Inferior parietal cortex (tissue), 1 donor: ENCODE measurements at regions not wholly inside any gene's neighbourhood (a gene's known extent, or its start where the extent isn't known, plus 50 kb on each side); places are given as distances from the start of the nearest gene placed in this dataset.
"Not testable (repeated sequence)": the region's sequence is repeated elsewhere in the genome, so short reads cannot be mapped to it uniquely, and the experiment has no call there.

Experiments
- DNase-seq: peaks from one replicate; pipeline ENCODE4 v3.0.0-alpha.2; 2016; ENCODE audit errors: extremely low spot score

DNA sequence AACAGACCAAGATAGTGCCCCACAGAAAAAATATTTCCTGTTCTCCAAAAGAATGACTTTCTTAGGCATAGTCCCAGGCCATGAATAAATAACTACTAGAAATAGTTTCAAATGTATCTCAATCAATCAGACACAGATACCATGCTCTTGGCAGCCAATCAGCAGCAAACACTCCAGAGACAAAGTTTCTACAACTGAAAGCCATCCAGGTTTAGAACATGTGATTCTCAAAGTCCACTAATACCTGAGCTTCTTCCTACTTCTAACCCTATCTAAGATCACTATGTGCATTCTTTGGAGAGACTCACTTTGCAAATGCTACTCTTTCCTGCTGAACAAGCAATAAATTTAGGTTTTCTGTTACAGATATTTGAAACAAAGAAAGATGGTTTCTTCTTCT lies 425.8 kb upstream of the GRIN3A start:
- DNase-seq, result no peak

DNA sequence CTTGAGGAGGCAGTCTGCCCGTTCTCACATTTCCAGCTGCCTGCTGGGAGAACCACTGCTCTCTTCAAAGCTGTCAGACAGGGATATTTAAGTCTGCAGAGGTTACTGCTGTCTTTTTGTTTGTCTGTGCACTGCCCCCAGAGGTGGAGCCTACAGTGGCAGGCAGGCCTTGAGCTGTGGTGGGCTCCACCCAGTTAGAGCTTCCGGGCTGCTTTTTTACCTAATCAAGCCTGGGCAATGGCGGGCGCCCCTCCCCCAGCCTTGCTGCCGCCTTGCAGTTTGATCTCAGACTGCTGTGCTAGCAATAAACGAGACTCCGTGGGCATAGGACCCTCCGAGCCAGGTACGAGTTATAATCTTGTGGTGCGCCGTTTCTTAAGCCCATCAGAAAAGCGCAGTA lies 414.6 kb upstream of the GRIN3A start:
- not testable (repeated sequence) for DNase-seq

DNA sequence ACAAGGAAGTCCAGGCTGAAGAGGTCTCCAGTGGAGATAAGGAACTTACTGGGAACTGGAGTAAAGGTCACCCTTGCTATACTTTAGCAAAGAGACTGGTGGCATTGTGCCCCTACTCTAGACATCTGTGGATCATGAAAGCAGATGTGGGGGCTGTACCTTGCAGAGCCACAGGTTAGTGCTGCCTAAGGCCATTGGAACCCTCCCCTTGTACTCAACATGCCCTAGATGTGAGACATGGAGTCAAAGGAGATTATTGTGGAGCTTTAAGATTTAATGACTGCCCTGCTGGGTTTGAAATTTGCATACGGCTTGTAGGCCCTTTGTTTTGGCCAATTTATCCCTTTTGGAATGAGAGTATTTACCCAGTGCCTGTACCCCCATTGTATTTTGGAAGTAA lies 397.3 kb upstream of the GRIN3A start:
- DNase-seq, result no peak

DNA sequence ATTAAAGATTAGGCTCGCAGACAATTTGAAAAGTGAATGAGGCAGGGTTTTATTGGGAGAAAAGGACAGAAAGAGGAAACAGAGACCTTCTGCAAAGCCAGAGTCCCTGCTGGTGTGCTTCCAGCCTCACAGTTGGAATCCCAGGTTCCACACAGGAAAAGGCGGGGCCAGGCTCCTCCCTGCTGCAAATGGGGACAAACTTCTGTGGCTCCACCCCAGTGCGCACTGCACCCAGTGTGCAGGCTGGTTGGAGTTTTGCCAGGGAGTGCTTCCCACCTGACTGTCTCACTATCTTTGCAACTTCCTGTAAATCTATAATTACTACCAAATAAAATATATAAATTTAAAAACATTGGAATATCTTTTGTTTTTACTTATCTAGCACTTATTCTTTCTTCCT lies 386.0 kb upstream of the GRIN3A start:
- DNase-seq, result no peak

DNA sequence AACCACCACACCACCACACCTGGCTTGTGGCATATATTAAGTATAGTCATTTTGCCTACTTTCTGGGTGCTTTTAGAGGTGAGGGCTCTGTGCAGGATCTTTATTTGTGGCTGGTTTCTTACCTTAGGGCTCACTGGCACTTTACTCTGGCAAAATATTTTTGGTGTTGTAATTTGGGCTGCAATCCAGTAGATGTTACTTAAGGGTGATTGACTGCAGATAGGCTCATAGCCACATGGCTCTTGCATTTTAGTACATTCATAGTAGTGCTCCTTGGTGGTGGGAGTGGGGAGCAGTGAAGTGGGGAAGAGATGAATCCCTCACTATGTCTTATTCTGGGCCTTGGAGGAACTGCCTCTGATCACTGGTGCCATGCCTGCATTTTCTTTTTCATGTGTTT lies 376.1 kb upstream of the GRIN3A start:
- no peak for DNase-seq

GRCh38 chr9:102113191-102113590 lies 374.7 kb upstream of the GRIN3A start:
- DNase-seq, result no peak

GRCh38 chr9:102106439-102106838 lies 368.0 kb upstream of the GRIN3A start:
- no peak for DNase-seq

GRCh38 chr9:102101723-102102122 lies 363.3 kb upstream of the GRIN3A start:
- no peak for DNase-seq

DNA sequence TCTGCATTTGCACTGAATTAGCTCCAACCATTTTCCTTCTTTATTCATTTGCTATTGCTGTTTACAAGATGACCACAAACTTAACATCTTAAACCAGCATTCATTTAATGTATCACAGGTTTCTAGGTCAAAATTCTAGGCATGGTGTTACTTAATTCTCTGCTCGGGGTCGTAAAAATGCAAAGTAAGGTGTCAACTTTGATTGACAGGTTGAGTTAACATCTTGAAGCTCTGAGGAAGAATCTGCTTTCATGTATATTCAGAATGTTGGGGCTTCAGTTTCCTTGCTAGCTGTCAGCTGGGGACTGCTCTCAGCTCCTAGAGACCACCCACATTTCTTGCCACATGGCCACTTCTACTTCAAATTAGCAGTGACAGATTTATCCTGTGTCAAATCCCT lies 348.7 kb upstream of the GRIN3A start:
- DNase-seq, result no peak

DNA sequence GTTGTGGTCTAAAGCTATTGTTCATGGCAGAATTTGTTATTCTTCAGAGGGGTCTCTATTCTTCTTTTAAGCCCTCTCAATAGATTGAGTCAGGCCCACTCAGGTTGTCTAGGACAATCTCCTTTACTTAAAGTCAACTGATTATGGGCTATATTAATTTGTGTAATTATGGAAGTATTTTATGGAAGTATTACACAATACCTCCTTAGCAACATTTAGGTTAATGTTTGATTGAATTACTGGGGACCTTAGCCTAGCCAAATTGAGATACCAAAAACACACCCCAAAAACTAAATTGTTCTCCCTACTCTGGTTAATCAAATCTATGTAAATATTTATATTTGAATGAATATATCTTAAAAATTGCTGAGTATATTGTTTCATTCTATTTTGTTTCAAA lies 347.1 kb upstream of the GRIN3A start:
- DNase-seq, result no peak

DNA sequence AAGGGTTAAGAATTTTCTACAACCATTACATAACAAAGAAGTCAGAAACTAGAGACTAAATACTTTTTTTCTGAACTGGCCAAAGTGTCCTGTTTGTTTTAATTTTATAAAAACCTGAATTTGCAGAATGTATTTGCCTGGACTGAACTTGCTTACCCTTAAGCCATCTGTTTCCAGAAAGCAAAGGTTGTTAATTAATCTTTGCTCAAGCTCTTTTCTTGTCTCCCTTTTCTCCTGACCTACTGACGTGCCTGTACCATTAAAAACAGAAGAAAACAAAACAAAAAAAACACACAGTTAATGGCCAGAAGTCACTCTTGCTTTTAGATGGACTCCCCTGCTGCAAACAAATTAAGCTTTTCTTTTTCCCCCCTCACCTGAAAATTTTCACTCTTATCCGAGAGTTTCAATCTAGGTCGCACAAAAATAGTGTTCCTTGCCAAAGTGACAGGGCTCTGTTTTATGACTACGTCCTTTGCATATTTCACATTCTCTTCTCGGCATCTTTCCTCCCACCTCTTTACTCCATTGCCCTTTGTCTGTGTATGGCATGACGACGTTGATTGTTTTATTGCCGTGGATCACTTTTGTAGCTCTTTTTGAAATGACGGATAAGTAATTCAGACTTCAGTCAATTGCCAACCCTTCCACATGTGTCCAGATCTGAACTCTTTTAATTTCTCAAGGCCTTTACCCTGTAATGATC lies 333.8 kb upstream of the GRIN3A start:
- no peak for DNase-seq

DNA sequence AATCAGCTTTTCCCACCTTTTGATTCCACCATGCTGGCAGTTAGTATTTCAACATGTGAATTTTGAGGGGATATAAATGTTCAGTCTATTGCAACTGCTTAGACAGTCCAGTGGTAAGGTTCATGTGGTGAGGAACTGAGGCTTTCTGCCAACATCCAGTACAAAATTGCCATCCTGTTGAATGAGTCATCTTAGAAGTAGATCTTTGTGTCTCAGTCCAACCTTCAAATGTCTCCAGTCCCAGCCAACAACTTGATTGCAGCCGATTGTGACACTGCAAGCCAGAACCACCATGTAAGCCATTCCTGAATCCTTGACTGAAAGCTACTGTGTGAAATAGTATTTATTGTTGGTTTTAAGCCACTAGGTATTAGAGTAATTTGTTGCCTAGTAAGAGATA lies 331.5 kb upstream of the GRIN3A start:
- no peak for DNase-seq

DNA sequence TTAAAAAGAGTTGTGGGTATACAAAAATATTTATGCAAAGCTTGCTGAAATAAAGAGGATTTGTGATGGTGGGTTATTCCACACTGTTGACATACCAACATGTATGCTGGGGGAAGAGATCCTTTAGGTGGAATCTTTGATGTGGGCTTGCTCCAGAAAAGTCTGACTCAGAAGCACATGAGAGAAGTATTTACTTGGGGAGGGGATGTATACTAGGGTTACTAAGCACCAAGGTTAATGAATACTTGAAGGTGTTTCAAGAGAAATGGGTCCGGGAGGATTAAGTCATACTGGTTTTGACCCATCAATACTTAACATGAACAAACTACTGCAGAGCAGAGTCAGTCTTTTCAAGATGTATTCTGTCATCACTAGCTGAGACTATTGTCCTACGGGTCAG lies 316.4 kb upstream of the GRIN3A start:
- no peak for DNase-seq

GRCh38 chr9:102049586-102050246 lies 311.3 kb upstream of the GRIN3A start:
- no peak for DNase-seq

DNA sequence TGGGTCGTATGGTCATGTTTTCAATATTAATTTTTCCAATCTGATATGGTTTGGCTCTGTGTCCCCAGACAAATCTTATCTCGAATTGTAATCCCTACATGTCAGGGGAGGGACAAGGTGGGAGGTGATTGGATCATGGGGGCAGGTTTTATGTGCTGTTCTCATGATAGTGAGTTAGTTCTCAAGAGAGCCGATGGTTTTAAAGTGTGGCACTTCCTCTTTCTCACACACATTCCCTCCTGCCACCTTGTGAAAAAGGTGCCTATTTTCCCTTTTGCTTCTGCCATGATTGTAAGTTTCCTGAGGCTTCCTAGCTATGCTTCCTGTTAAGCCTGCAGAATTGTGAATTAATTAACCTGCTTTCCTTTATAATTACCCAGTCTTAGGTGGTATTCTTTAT lies 309.1 kb upstream of the GRIN3A start:
- no peak for DNase-seq

DNA sequence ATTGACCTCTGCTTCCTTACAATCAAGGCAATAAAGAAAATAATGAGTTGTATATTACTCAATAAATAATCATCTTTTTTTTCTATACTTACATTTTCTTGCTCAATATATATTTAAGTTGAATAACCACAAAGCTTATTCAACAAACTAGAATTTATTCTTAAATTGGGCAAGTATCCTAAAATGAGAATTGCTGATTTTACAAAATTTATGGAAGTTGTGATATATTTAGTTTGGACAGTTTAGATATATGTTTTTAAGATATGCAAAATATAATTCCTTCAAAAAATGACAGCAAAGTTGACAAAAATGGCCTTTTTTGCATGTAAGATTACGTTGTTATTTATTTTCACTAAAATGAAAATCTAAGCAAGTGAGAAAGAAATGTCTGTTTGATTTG lies 305.7 kb upstream of the GRIN3A start:
- no peak for DNase-seq

- no peak for DNase-seq
Measured at GRCh38 chr9:102038006-102038405, 299.6 kb upstream of the GRIN3A start.

DNA sequence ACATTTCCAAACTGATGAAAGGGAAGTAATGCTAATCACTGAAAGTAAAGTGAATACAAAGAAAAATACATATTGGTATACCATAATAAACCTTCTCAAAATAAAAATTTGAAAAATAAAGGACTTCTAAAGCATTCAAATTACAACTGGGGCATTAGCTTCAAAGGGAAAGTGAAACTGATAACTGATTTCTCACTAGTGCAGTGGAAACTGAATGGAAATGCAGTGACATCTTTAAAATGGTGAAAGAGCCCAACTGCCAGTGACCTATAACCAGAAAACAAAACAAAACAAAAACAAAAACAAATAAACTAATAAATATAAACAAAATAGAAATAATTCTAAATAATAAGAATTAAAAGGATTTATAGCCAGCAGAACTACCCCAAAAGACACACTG lies 297.5 kb upstream of the GRIN3A start:
- no peak for DNase-seq

- DNase-seq, result no peak
Measured at GRCh38 chr9:102032614-102033013, 294.2 kb upstream of the GRIN3A start.

DNA sequence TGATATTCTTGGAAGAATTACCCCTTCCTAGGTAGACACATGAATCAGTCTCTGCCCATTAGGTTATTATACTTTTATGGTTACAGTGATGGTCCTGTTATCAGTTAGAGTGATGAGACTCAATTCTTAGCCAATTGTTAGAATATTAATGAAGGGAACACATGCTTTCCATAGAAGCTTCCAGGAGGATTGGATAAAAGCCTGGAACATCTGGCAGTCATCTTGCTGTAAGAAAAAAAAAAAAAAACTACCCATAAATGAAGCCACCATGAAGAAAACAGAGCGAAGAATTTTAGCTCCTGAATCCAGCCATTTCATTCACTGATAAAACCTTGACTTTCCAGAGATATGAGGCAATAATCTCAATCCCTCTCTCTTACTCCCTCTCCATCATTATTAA lies 262.5 kb upstream of the GRIN3A start:
- no peak for DNase-seq

GRCh38 chr9:101999441-101999840 lies 261.0 kb upstream of the GRIN3A start:
- no peak for DNase-seq

DNA sequence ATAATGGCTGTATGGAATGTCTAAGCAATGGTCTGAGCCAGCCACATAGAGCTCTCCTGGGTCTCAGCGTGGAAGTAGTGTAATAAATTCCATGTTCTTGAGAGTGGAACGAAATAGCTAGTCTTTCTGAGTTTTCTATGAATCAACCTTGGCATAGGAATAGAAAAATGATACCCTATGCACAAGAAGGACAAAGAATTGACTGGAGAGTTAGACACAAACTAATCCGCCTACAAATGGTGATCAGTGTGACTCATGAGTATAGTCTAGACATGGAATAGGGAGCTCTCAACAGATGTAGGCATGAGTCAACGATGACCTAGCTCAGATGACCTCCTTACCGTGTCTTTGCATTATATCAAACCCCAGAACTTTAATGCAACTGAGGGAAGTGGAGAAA lies 256.8 kb upstream of the GRIN3A start:
- no peak for DNase-seq

GRCh38 chr9:101993771-101994170 lies 255.3 kb upstream of the GRIN3A start:
- no peak for DNase-seq

DNA sequence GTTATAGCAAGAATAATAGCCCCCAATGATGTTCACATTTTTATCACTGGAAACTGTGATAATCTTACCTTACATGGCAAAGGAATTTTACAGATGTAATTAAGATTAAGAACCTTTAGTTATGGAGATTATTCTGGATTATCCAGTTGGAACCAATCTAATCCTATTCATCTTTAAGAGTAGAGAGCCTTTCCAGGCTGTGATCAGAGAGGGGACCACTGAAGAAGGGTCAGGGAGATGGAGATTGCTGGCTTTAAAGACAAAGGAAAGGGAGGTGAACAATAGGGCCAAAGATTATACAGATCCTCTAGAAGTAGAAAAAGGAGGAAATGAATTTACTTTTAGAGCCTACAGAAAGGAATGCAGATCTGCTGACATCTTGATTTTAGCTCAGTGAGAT lies 253.5 kb upstream of the GRIN3A start:
- no peak for DNase-seq
